ENCODE measurements at regions not wholly inside any gene's neighbourhood (a gene's known extent, or its start where the extent isn't known, plus 50 kb on each side); places are given as distances from the start of the nearest gene placed in this dataset.

DNA sequence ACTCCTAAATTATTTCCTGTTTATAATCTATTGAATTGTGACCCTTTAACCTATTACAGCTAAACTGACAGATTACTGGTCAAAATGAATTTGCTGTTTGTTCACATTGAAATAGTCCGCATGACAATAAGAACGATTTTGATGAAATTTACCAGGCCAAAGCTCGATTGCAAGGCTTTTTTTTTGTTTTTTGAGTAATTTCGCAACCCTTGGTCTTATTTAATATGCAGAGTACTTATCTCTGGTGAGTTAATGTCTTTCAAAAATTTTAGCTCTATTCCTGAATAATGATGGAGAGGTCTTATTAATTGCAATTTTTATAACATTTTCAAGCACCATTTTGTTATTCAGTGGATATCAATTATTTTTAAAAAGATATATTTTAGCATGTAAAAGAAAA, 362.4 kb downstream of the OTOL1 start:
- H3K4me1 ChIP-seq, result no peaks in the 10 kb centered on the region
- no peak overlapping the region for H3K4me3 ChIP-seq
- TF ChIP-seq CTCF (IDR thresholded peaks at IDR 0.05; ENCODE audit: borderline replicate concordance), result no peak
- H3K36me3 ChIP-seq, result no peaks in the 10 kb centered on the region
- no peaks in the 10 kb centered on the region for H3K9me3 ChIP-seq (replicated peaks)
- no peak overlapping the region for H3K27ac ChIP-seq (replicated peaks)
- H3K27me3 ChIP-seq (ENCODE audit: low read depth), result no peaks in the 10 kb centered on the region
- intact Hi-C loops (cut with micrococcal nuclease), result no loop called here
- no peak for DNase-seq

- H3K4me3 ChIP-seq, result no peak overlapping the region
- H3K36me3 ChIP-seq, result no peaks in the 10 kb centered on the region
- no peak for TF ChIP-seq CTCF (IDR thresholded peaks at IDR 0.05; ENCODE audit: borderline replicate concordance)
- DNase-seq, result no peak
- intact Hi-C loops (cut with micrococcal nuclease), result no loop called here
- H3K4me1 ChIP-seq, result no peaks in the 10 kb centered on the region
- no peak overlapping the region for H3K27ac ChIP-seq (replicated peaks)
- H3K9me3 ChIP-seq (replicated peaks), result no peaks in the 10 kb centered on the region
- H3K27me3 ChIP-seq (ENCODE audit: low read depth), result no peaks in the 10 kb centered on the region
Observed at GRCh38 chr3:161859865-161860450, 363.4 kb downstream of the OTOL1 start.

DNA sequence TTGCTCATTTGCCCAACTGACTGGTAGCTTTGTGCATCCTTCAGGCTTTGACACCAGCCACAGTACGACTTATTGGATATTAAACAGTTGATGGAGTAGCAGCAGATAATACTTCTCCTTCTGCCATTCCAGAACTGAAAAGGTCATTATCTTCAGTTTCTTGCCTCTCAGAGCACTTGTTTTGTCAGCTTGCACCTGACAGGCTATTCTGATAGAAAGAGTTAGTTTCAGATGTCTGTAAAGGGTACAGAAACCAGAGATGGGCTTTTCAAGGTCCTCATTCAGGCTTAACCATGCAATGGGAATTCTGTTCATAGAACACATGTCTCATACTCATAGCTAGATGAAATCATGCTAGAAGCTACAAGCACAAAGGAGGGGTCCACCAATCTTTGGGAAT, 367.2 kb downstream of the OTOL1 start:
- H3K27ac ChIP-seq (replicated peaks), result no peak overlapping the region
- no peak for TF ChIP-seq CTCF (IDR thresholded peaks at IDR 0.05; ENCODE audit: borderline replicate concordance)
- H3K9me3 ChIP-seq (replicated peaks), result no peaks in the 10 kb centered on the region
- H3K4me3 ChIP-seq, result no peak overlapping the region
- H3K27me3 ChIP-seq (ENCODE audit: low read depth), result no peaks in the 10 kb centered on the region
- no peaks in the 10 kb centered on the region for H3K36me3 ChIP-seq
- no peaks in the 10 kb centered on the region for H3K4me1 ChIP-seq
- DNase-seq, result no peak
- intact Hi-C loops (cut with micrococcal nuclease), result no loop called here

DNA sequence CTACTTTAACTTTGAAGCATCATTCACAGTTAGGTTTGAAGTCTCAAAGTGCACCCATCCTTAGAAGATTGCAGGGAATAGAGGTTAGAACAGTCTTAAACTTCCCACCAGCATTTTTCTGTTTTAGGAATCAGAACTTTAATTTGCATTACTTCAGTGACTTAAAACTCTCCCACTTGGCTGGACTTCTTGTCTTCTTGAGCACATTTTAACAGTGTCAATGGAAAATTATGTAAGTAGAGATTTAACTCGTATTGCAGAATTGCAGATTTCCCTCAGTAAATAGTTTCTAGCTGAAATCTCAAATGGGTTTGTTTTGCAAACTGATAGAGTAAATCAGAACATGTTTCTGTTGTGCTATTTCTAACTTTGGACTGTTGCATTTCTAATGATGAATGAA, 369.6 kb downstream of the OTOL1 start:
- Histone ChIP-seq H3K36me3 (no peaks in the 10 kb centered on the region), H3K27me3 (ENCODE audit: low read depth) (no peaks in the 10 kb centered on the region), H3K9me3 (replicated peaks) (no peaks in the 10 kb centered on the region), H3K4me3 (no peak overlapping the region), H3K27ac (replicated peaks) (no peak overlapping the region), H3K4me1 (no peaks in the 10 kb centered on the region)
- no peak for TF ChIP-seq CTCF (IDR thresholded peaks at IDR 0.05; ENCODE audit: borderline replicate concordance)
- no peak for DNase-seq
- intact Hi-C loops (cut with micrococcal nuclease), result no loop called here

- Histone ChIP-seq H3K36me3 (no peaks in the 10 kb centered on the region), H3K4me3 (no peak overlapping the region), H3K27me3 (ENCODE audit: low read depth) (no peaks in the 10 kb centered on the region), H3K27ac (replicated peaks) (no peak overlapping the region), H3K9me3 (replicated peaks) (peaks cover 16% of the 10 kb centered on the region), H3K4me1 (no peaks in the 10 kb centered on the region)
- DNase-seq, result no peak
- intact Hi-C loops (cut with micrococcal nuclease), result no loop called here
- TF ChIP-seq CTCF (IDR thresholded peaks at IDR 0.05; ENCODE audit: borderline replicate concordance), result no peak
Observed at GRCh38 chr3:161875483-161875882, 378.9 kb downstream of the OTOL1 start.
